Upper lobe of left lung (tissue), 6 donors: ENCODE measurements at regions not wholly inside any gene's neighbourhood (a gene's known extent, or its start where the extent isn't known, plus 50 kb on each side); places are given as distances from the start of the nearest gene placed in this dataset.

Experiments
- ATAC-seq, 2 donors: fragments of 200-7000 bp; cut with Tn5 transposase; one replicate each; pipeline ENCODE4 v1.9.1; 2022; ENCODE audit warnings: mild to moderate bottlenecking in 2 of 2, moderate library complexity in 2 of 2; ENCODE audit not compliant: low FRiP score in 2 of 2
- DNase-seq, 2 donors: peaks; one replicate each; pipeline ENCODE4 v3.0.0-alpha.2; 2019 to 2020
- H3K27ac ChIP-seq, 4 donors: fragments of 200-600 bp; sonication (generic); one replicate each; pipeline ENCODE4 v1.5.1; 2016 to 2019
- H3K27me3 ChIP-seq, 4 donors: fragments of 200-600 bp; sonication (generic); one replicate each; pipeline ENCODE4 v1.5.1; 2017 to 2019
- H3K36me3 ChIP-seq, 4 donors: fragments of 200-600 bp; sonication (generic); one replicate each; pipeline ENCODE4 v1.5.1; 2016 to 2019
- H3K4me1 ChIP-seq, 4 donors: fragments of 200-600 bp; sonication (generic); one replicate each; pipeline ENCODE4 v1.5.1; 2018 to 2019
- H3K4me3 ChIP-seq, 4 donors: fragments of 200-600 bp; sonication (generic); one replicate each; pipeline ENCODE4 v1.5.1; 2017 to 2019; ENCODE audit warnings: mild to moderate bottlenecking in 2 of 4, moderate library complexity in 1 of 4
- H3K9me3 ChIP-seq, 4 donors: fragments of 200-600 bp; sonication (generic); one replicate each; pipeline ENCODE4 v1.5.1; 2018 to 2019
- EP300 ChIP-seq, 4 donors: sonication (generic); formaldehyde crosslinking; IDR thresholded peaks; one replicate each; pipeline ENCODE4 v1.5.1; 2017; ENCODE audit warnings: antibody characterized with exemption in 4 of 4, control low read depth in 2 of 4
- POLR2A ChIP-seq, 4 donors: fragments of 450-650 bp; IDR thresholded peaks; one replicate each; pipeline ENCODE4 v1.5.1; 2016 to 2017; ENCODE audit warnings: antibody characterized with exemption in 4 of 4, mild to moderate bottlenecking in 2 of 4
- POLR2AphosphoS5 ChIP-seq, 2 donors: sonication (generic); formaldehyde crosslinking; IDR thresholded peaks; one replicate each; pipeline ENCODE4 v1.5.1; 2017; ENCODE audit warnings: antibody characterized with exemption in 2 of 2
- WGBS, 2 donors: methylation state at CpG; one replicate each; pipeline ENCODE4 v1.1.5; 2017 to 2018; 5-methylcytosine and 5-hydroxymethylcytosine counted together
- TF ChIP-seq, protein P1 (sequence below), 6 experiments: fragments of 450-650 bp in 4 of 6; fragments of 200-600 bp in 2 of 6; sonication (generic) in 2 of 6; IDR thresholded peaks; one replicate each; pipeline ENCODE4 v1.5.1; 2016 to 2019; ENCODE audit warnings: antibody characterized with exemption in 6 of 6
- donor health status: DM: no; HTN: no; CAD: no; lungs with moderate emphysema.
- donor health status: DM: no; HTN: yes; CAD: no; lungs with severe emphysema.

DNA sequence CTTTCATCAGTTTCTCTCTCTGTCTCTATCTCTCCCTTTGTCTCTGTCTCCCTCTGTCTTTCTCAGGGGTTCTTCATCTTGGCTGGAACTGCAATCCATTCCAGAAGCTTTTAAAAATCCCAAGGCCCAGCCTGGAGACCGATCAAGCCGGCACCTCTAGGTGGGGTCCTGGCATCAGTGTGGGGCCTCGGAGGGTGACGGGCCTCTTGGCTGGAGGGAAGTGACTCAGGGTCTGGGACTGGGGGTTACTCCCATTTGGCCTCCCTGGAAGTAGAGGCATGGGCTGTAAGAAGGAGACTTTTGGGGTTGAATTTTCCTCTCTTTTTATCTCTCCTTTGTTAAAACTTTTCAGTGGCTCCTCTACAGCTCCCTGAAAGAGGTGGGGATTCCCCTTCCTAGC, 52.8 kb upstream of the OTOF start:
- TF ChIP-seq POLR2A (IDR thresholded peaks at IDR 0.05) (no peak), POLR2AphosphoS5 (IDR thresholded peaks at IDR 0.05) (no peak), EP300 (IDR thresholded peaks at IDR 0.05) (no peak)
- TF ChIP-seq, protein P1, sequence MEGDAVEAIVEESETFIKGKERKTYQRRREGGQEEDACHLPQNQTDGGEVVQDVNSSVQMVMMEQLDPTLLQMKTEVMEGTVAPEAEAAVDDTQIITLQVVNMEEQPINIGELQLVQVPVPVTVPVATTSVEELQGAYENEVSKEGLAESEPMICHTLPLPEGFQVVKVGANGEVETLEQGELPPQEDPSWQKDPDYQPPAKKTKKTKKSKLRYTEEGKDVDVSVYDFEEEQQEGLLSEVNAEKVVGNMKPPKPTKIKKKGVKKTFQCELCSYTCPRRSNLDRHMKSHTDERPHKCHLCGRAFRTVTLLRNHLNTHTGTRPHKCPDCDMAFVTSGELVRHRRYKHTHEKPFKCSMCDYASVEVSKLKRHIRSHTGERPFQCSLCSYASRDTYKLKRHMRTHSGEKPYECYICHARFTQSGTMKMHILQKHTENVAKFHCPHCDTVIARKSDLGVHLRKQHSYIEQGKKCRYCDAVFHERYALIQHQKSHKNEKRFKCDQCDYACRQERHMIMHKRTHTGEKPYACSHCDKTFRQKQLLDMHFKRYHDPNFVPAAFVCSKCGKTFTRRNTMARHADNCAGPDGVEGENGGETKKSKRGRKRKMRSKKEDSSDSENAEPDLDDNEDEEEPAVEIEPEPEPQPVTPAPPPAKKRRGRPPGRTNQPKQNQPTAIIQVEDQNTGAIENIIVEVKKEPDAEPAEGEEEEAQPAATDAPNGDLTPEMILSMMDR (IDR thresholded peaks at IDR 0.05), result no peak
- 66 to 79% methylated on average over 4 of the region's 4 CpGs for WGBS, 2 donors
- Histone ChIP-seq H3K9me3 (no peaks in the 10 kb centered on the region), H3K36me3 (no peaks in the 10 kb centered on the region), H3K27ac (no peak overlapping the region), H3K4me3 (no peak overlapping the region), H3K27me3 (no peaks in the 10 kb centered on the region), H3K4me1 (no peaks in the 10 kb centered on the region)
- DNase-seq, result no peak
- ATAC-seq, result no peak

DNA sequence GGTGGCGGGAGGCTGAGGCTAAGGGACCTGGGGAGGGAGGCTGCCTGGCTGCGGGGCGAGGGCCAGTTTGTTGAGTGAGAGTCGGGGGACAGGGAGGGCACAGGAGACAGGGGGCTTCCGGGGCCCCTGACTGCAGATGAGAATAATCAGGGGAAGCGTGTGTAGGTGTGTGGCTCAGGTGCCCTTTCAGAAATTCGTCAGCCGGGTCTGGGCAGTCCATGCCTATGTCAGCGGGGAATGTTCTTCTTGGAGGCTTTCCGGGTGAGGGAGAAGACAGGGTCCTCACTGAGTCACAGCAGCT, 52.3 kb upstream of the OTOF start:
- TF ChIP-seq, protein P1 (IDR thresholded peaks at IDR 0.05), result no peak
- TF ChIP-seq POLR2AphosphoS5 (IDR thresholded peaks at IDR 0.05) (no peak), POLR2A (IDR thresholded peaks at IDR 0.05) (no peak), EP300 (IDR thresholded peaks at IDR 0.05) (no peak)
- Histone ChIP-seq H3K4me3 (no peak overlapping the region), H3K27ac (no peak overlapping the region), H3K27me3 (no peaks in the 10 kb centered on the region), H3K9me3 (no peaks in the 10 kb centered on the region), H3K36me3 (no peaks in the 10 kb centered on the region), H3K4me1 (no peaks in the 10 kb centered on the region)
- DNase-seq, result peak in 1 of 2 donors; percentile 48
- 87 to 88% methylated on average over 10 of the region's 10 CpGs for WGBS, 2 donors
- ATAC-seq, result no peak

DNA sequence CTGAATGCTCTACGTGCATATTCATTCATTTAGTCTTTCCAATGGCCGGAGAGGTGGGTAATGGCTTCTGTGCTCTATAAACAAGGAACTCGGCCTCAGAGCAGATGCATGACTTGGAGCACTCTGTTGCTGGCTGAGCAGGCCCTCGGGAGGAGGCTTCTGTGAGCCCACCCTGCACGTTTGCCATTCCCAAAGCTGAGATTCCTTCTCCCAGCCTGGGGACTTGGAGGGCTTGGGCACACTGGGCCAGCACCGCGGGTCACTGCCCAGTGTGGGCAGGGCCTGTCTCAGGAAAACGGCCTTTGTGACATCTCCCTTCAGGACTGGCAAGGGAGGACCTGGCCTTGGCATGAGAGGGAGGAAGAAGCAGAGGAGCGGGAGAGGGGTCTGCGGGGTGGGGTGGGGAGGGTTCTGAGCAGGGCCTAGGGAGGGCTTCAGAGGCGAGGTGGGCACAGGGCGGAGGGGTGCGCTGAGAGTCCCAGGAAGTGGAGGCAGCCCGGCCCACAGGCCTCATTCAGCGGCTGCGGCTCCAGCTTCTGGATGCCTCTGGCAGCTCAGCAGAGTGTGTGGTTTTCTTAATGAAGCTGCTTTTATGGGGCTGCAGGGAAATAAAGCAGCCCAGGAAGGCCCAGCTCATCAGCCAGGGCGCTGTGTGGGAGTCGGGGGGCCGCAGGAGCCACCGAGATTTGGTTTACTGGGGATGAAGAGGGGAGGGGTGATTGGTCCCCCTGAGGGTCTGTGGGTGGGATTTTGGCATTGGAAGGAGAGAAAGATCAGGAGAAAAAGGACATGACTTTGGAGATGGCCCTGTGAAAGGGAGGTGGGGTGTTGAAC, 51.7 kb upstream of the OTOF start:
- WGBS, 2 donors, result 79 to 85% methylated on average over 17 to 20 of the region's 20 CpGs
- Histone ChIP-seq H3K4me1 (no peaks in the 10 kb centered on the region), H3K27me3 (no peaks in the 10 kb centered on the region), H3K9me3 (no peaks in the 10 kb centered on the region), H3K4me3 (no peak overlapping the region), H3K36me3 (no peaks in the 10 kb centered on the region), H3K27ac (no peak overlapping the region)
- ATAC-seq (no peak), DNase-seq (no peak)
- no peak for TF ChIP-seq POLR2A (IDR thresholded peaks at IDR 0.05)
- TF ChIP-seq, protein P1 (IDR thresholded peaks at IDR 0.05), result no peak
- TF ChIP-seq POLR2AphosphoS5 (IDR thresholded peaks at IDR 0.05), result no peak
- TF ChIP-seq EP300 (IDR thresholded peaks at IDR 0.05), result no peak

DNA sequence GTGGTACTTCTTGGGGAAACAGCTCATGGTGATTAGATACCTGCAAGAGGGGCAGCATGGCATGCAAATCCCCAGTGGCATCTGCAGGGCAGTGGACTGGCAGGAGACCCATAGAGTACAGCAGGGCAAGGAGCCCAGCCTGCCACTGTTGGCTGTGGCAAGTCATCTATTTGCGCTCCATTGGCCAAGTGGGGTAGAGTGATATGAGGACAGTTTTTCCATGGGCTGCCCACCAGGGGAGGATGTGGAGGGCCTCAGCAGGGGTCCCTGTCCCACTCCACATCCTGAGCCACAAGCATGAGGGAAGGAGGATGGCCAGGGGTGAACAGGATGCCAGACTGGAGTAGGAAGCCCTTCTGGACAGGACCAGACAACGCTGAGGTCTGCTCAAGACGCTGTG, 50.9 kb upstream of the OTOF start:
- TF ChIP-seq POLR2AphosphoS5 (IDR thresholded peaks at IDR 0.05), result no peak
- TF ChIP-seq, protein P1 (IDR thresholded peaks at IDR 0.05), result no peak
- TF ChIP-seq POLR2A (IDR thresholded peaks at IDR 0.05), result no peak
- no peak for TF ChIP-seq EP300 (IDR thresholded peaks at IDR 0.05)

More for the DNA sequence above, 50.9 kb upstream of the OTOF start:
- Histone ChIP-seq H3K36me3 (no peaks in the 10 kb centered on the region), H3K27me3 (no peaks in the 10 kb centered on the region), H3K4me3 (no peak overlapping the region), H3K27ac (no peak overlapping the region), H3K9me3 (no peaks in the 10 kb centered on the region), H3K4me1 (no peaks in the 10 kb centered on the region)
- no peak for ATAC-seq
- WGBS, 2 donors, result 82 to 92% methylated on average over 3 of the region's 3 CpGs
- no peak for DNase-seq
